Thyroid gland (tissue), 4 donors: ENCODE measurements at regions not wholly inside any gene's neighbourhood (a gene's known extent, or its start where the extent isn't known, plus 50 kb on each side); places are given as distances from the start of the nearest gene placed in this dataset.

Experiments
- DNase-seq, 2 donors: peaks; one replicate each; pipeline ENCODE4 v3.0.0-alpha.2; 2019
- H3K27ac ChIP-seq, 3 donors: fragments of 200-600 bp; sonication (generic); 1 replicate in 2 of 3; 2 replicates in 1 of 3; pipeline ENCODE4 v1.5.1; 2016 to 2019; ENCODE audit warnings: mild to moderate bottlenecking in 1 of 3, moderate library complexity in 1 of 3
- H3K27me3 ChIP-seq: fragments of 200-600 bp; sonication (generic); one replicate; pipeline ENCODE4 v1.5.1; 2019
- H3K36me3 ChIP-seq, 2 donors: fragments of 200-600 bp; sonication (generic); one replicate each; pipeline ENCODE4 v1.5.1; 2016 to 2019
- H3K4me1 ChIP-seq, 2 donors: fragments of 200-600 bp; sonication (generic); one replicate each; pipeline ENCODE4 v1.5.1; 2017 to 2019
- H3K4me3 ChIP-seq, 3 donors: fragments of 200-600 bp; sonication (generic); replicated peaks in 1 of 3; 1 replicate in 2 of 3; 2 replicates in 1 of 3; pipeline ENCODE4 v1.5.1; 2016; ENCODE audit warnings: mild to moderate bottlenecking in 1 of 3
- H3K9me3 ChIP-seq: fragments of 200-600 bp; sonication (generic); one replicate; pipeline ENCODE4 v1.5.1; 2017
- POLR2A ChIP-seq, 2 donors: fragments of 450-650 bp; IDR thresholded peaks; one replicate each; pipeline ENCODE4 v1.6.1; 2017; ENCODE audit warnings: antibody characterized with exemption in 2 of 2, mild to moderate bottlenecking in 2 of 2, moderate library complexity in 1 of 2
- WGBS, 2 donors: methylation state at CpG; one replicate each; pipeline ENCODE4 v1.1.5; 2017; 5-methylcytosine and 5-hydroxymethylcytosine counted together
- intact Hi-C: fragments of 100-400 bp; cut with DNase I; formaldehyde crosslinking; loops from one replicate; pipeline ENCODE4 v1.15.1; 2023
- TF ChIP-seq, protein P1 (sequence below), 6 experiments: fragments of 200-600 bp in 3 of 6; fragments of 450-650 bp in 3 of 6; sonication (generic) in 3 of 6; IDR thresholded peaks; one replicate each; pipeline ENCODE4 v1.5.1; 2016 to 2019; ENCODE audit warnings: antibody characterized with exemption in 6 of 6, mild to moderate bottlenecking in 2 of 6, inconsistent platforms in 1 of 6, moderate library complexity in 1 of 6

DNA sequence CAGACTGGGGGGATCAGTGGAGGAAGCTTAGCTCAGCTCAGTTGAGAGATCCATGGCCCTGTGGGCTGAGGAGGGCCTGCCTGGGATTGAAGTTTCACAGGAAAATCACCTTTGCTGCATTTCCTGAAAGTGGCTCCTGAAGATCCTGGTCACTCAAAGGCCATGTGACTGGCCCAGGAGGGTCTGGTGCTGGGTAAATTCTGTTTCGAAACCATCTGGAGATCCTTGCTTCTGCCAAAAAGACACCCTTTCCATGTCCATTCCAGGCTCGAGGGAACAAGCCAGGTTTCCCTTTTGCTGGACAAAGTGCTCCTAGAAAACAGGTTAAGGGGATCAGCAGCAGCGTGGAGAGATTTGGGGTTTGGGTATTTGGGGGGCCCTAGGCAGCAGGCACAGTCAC, 293.3 kb downstream of the ZNF536 start:
- no peak for DNase-seq
- H3K27ac ChIP-seq: no peak overlapping the region
- H3K4me3 ChIP-seq: no peak overlapping the region
- intact Hi-C loops: loop anchor here (5.0 kb wide), 1 partner anchor 1557 kb away; no protein-coding TSS in a partner anchor
- TF ChIP-seq, protein P1, sequence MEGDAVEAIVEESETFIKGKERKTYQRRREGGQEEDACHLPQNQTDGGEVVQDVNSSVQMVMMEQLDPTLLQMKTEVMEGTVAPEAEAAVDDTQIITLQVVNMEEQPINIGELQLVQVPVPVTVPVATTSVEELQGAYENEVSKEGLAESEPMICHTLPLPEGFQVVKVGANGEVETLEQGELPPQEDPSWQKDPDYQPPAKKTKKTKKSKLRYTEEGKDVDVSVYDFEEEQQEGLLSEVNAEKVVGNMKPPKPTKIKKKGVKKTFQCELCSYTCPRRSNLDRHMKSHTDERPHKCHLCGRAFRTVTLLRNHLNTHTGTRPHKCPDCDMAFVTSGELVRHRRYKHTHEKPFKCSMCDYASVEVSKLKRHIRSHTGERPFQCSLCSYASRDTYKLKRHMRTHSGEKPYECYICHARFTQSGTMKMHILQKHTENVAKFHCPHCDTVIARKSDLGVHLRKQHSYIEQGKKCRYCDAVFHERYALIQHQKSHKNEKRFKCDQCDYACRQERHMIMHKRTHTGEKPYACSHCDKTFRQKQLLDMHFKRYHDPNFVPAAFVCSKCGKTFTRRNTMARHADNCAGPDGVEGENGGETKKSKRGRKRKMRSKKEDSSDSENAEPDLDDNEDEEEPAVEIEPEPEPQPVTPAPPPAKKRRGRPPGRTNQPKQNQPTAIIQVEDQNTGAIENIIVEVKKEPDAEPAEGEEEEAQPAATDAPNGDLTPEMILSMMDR (IDR thresholded peaks at IDR 0.05): no peak
- TF ChIP-seq POLR2A (IDR thresholded peaks at IDR 0.05): no peak
- H3K36me3 ChIP-seq: no peaks in the 10 kb centered on the region
- no peaks in the 10 kb centered on the region for H3K27me3 ChIP-seq
- no peaks in the 10 kb centered on the region for H3K9me3 ChIP-seq
- peaks cover 0 to 6% of the 10 kb centered on the region in 2 donors for H3K4me1 ChIP-seq
- 86 to 90% methylated on average over 2 to 3 of the region's 3 CpGs for WGBS, 2 donors

DNA sequence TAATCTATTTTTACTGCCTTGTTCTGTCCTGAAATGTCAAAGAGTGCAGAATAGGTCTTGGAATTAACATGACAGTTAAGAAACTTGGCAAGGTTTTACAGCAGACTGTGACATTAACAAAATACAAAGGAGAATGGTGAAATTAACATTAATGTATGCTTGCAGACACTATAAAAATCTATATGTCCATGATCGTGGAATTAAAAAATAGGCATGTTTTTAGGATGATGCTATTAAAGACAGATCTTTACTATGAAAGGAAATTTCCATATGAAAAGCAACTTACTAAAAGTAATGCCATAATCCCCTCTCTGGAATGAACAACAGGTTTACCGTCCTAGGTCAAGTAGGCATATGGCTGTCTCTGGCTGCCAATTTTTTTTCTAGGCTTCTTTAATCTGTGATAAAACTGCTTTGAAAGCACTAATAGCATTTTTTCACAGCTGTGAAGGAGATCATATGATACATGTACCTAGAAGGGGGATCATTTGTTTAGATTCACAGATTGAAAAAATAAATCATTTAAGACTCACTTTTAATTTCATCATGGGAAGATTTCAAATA, 291.5 kb downstream of the ZNF536 start:
- intact Hi-C loops: no loop called here
- Histone ChIP-seq H3K4me1 (peaks cover 0 to 6% of the 10 kb centered on the region in 2 donors), H3K36me3 (no peaks in the 10 kb centered on the region), H3K27me3 (no peaks in the 10 kb centered on the region), H3K27ac (no peak overlapping the region), H3K9me3 (no peaks in the 10 kb centered on the region), H3K4me3 (no peak overlapping the region)
- no peak for DNase-seq
- no peak for TF ChIP-seq POLR2A (IDR thresholded peaks at IDR 0.05)
- TF ChIP-seq, protein P1 (IDR thresholded peaks at IDR 0.05): no peak
- WGBS, 2 donors: 63 to 69% methylated on average over 2 of the region's 2 CpGs

DNA sequence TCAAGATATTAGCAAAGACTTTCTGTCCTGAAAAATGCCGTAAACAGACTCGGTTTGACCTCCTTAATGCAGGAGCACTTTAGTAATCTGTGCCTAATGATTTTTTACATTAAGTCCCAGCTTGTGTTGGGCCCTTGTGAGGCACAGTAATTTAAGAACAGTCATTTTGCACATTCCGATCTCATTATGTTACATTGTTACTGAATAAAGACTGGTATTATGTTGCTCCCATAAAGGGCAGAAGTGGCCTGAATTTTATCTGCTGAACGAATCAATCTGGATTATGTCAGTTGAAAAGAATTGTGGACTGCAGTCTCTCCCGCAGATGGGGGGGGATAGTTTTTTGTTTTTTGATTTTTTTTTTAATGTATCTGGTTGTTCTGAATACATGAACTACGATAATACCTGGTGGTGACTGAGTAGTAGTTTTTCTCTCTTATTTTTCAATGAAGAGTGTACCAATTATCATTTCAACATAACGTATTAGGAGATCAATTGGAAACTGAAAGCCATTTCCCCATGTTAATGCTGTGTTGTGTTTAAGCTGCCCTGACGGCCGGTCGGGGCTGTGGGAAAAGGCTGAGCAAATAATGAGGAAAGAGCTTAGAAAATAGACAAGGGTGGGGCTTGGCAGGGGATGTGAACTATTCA, 290.2 kb downstream of the ZNF536 start:
- intact Hi-C loops: no loop called here
- no peaks in the 10 kb centered on the region for H3K27me3 ChIP-seq
- WGBS, 2 donors: 61 to 70% methylated on average over 10 of the region's 10 CpGs
- no peak overlapping the region for H3K27ac ChIP-seq
- H3K4me1 ChIP-seq: peaks cover 0 to 6% of the 10 kb centered on the region in 2 donors
- TF ChIP-seq, protein P1 (IDR thresholded peaks at IDR 0.05): no peak
- TF ChIP-seq POLR2A (IDR thresholded peaks at IDR 0.05): no peak
- H3K36me3 ChIP-seq: no peaks in the 10 kb centered on the region
- DNase-seq: no peak
- no peak overlapping the region for H3K4me3 ChIP-seq
- no peaks in the 10 kb centered on the region for H3K9me3 ChIP-seq

DNA sequence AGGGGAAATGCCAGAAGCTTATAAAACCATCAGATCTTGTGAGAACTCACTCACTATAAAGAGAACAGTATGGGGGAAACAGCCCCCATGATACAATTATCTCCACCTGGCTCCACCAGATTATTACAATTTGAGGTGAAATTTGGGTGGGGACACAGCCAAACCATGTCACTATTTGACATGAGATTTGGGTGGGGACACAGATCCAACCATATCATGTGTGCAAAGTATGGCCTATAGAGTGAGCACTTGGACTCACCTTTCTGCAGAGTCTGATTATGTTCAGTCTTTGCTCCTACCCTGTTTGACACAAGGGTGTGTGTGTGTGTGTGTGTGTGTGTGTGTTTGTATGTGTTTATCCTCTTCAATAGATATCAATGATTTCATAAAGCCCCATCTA, 287.5 kb downstream of the ZNF536 start:
- H3K4me3 ChIP-seq: no peak overlapping the region
- intact Hi-C loops: no loop called here

More for the DNA sequence above, 287.5 kb downstream of the ZNF536 start:
- H3K9me3 ChIP-seq: no peaks in the 10 kb centered on the region
- DNase-seq: no peak
- no peaks in the 10 kb centered on the region for H3K36me3 ChIP-seq
- peaks cover 5 to 8% of the 10 kb centered on the region in 2 donors for H3K4me1 ChIP-seq
- TF ChIP-seq, protein P1 (IDR thresholded peaks at IDR 0.05): no peak
- TF ChIP-seq POLR2A (IDR thresholded peaks at IDR 0.05): no peak
- H3K27ac ChIP-seq: no peak overlapping the region
- no peaks in the 10 kb centered on the region for H3K27me3 ChIP-seq
